ENCODE measurements at regions not wholly inside any gene's neighbourhood (a gene's known extent, or its start where the extent isn't known, plus 50 kb on each side); places are given as distances from the start of the nearest gene placed in this dataset.

GRCh38 chr16:80387318-80387921, 153.4 kb upstream of the DYNLRB2 start:
- DNase-seq (ENCODE audit: low spot score): no peak
- Histone ChIP-seq H3K14ac (ENCODE audit: low read length) (no peak overlapping the region), H4K91ac (ENCODE audit: low read depth, low read length, poor library complexity) (peak overlapping the region; percentile 5), H3K27me3 (ENCODE audit: control insufficient read depth in 3 of 3, insufficient read depth in 3 of 3, low read depth in 1 of 3, low read length in 3 of 3) (no peaks in the 10 kb centered on the region), H3K36me3 (replicated peaks in 1 of 2; ENCODE audit: control insufficient read depth in 2 of 2, insufficient read depth in 2 of 2, low read length in 2 of 2) (no peaks in the 10 kb centered on the region), H3K23ac (ENCODE audit: low read depth, low read length, poor library complexity) (peak overlapping the region; percentile 0), H2BK120ac (ENCODE audit: low read depth, low read length) (no peak overlapping the region), H2BK15ac (ENCODE audit: low read length) (peak overlapping the region; percentile 1), H3K9me3 (replicated peaks in 1 of 2; ENCODE audit: control insufficient read depth in 2 of 2, insufficient read depth in 1 of 2, low read depth in 1 of 2, low read length in 2 of 2) (peaks cover 0 to 2% of the 10 kb centered on the region in 2 donors), H2BK5ac (ENCODE audit: low read length) (peak overlapping the region; percentile 39), H3K4me1 (ENCODE audit: control insufficient read depth in 2 of 2, insufficient read depth in 1 of 2, low read depth in 1 of 2, low read length in 2 of 2) (peaks cover 0 to 14% of the 10 kb centered on the region in 2 donors), H2BK12ac (ENCODE audit: low read length) (peak overlapping the region; percentile 43), H3K4me3 (ENCODE audit: low read length in 2 of 2) (no peak overlapping the region), H3K18ac (ENCODE audit: low read length) (no peak overlapping the region), H3K79me1 (ENCODE audit: low read depth, low read length) (no peaks in the 10 kb centered on the region), H3K27ac (replicated peaks; ENCODE audit: low read length) (no peak overlapping the region), H2AFZ (ENCODE audit: low read length) (no peak overlapping the region), H4K8ac (ENCODE audit: low read depth, low read length) (no peak overlapping the region), H3K9ac (ENCODE audit: low read depth, low read length, poor library complexity) (peak overlapping the region; percentile 7), H3K4me2 (ENCODE audit: insufficient read depth, low read length, poor library complexity, severe bottlenecking) (no peak overlapping the region), H2AK5ac (ENCODE audit: low read depth, low read length) (peak overlapping the region; percentile 74), H3K4ac (ENCODE audit: low read length) (no peak overlapping the region)
- no CpG with 5 or more reads among the region's 15 CpGs for WGBS, 2 donors (ENCODE audit: extremely low coverage in 2 of 2, insufficient read length in 2 of 2, insufficient replicate concordance in 1 of 2)

DNA sequence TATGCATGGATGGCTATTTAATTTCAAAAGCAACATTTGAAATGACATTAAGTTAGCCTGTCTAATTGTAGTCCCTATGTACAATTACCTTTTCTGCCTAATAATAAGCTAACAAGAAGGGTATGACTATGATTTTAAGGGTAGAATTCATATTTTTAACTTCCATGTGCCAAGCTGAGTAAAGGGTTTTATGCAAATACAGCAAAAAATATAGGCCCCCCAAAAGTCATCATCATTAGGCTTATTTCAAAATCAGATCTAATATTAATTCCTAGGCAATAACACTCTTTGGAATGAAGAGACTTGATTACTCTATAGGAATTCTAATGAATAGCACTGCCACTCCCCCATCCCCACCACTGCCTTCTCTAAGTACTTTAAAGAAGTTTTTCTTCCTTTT, 155.9 kb upstream of the DYNLRB2 start:
- H3K36me3 ChIP-seq (replicated peaks in 1 of 2; ENCODE audit: control insufficient read depth in 2 of 2, insufficient read depth in 2 of 2, low read length in 2 of 2): no peaks in the 10 kb centered on the region
- H3K18ac ChIP-seq (ENCODE audit: low read length): no peak overlapping the region
- no peak overlapping the region for H3K4ac ChIP-seq (ENCODE audit: low read length)
- H2BK120ac ChIP-seq (ENCODE audit: low read depth, low read length): no peak overlapping the region
- no peak overlapping the region for H4K91ac ChIP-seq (ENCODE audit: low read depth, low read length, poor library complexity)
- DNase-seq (ENCODE audit: low spot score): no peak
- no peak overlapping the region for H2BK15ac ChIP-seq (ENCODE audit: low read length)
- no peaks in the 10 kb centered on the region for H3K27me3 ChIP-seq (ENCODE audit: control insufficient read depth in 3 of 3, insufficient read depth in 3 of 3, low read depth in 1 of 3, low read length in 3 of 3)
- H3K14ac ChIP-seq (ENCODE audit: low read length): no peak overlapping the region
- no peak overlapping the region for H3K4me2 ChIP-seq (ENCODE audit: insufficient read depth, low read length, poor library complexity, severe bottlenecking)
- no peak overlapping the region for H3K23ac ChIP-seq (ENCODE audit: low read depth, low read length, poor library complexity)
- no peak overlapping the region for H3K4me3 ChIP-seq (ENCODE audit: low read length in 2 of 2)
- no peak overlapping the region for H2BK12ac ChIP-seq (ENCODE audit: low read length)
- no peak overlapping the region for H2AFZ ChIP-seq (ENCODE audit: low read length)
- no peaks in the 10 kb centered on the region for H3K79me1 ChIP-seq (ENCODE audit: low read depth, low read length)
- H3K9ac ChIP-seq (ENCODE audit: low read depth, low read length, poor library complexity): no peak overlapping the region
- no peak overlapping the region for H2AK5ac ChIP-seq (ENCODE audit: low read depth, low read length)
- no peak overlapping the region for H2BK5ac ChIP-seq (ENCODE audit: low read length)
- no peak overlapping the region for H3K27ac ChIP-seq (replicated peaks; ENCODE audit: low read length)
- H4K8ac ChIP-seq (ENCODE audit: low read depth, low read length): no peak overlapping the region
- peaks cover 0 to 18% of the 10 kb centered on the region in 2 donors for H3K4me1 ChIP-seq (ENCODE audit: control insufficient read depth in 2 of 2, insufficient read depth in 1 of 2, low read depth in 1 of 2, low read length in 2 of 2)
- H3K9me3 ChIP-seq (replicated peaks in 1 of 2; ENCODE audit: control insufficient read depth in 2 of 2, insufficient read depth in 1 of 2, low read depth in 1 of 2, low read length in 2 of 2): peaks cover 0 to 2% of the 10 kb centered on the region in 2 donors

GRCh38 chr16:80380514-80380913, 160.3 kb upstream of the DYNLRB2 start:
- H3K27me3 ChIP-seq (ENCODE audit: control insufficient read depth in 3 of 3, insufficient read depth in 3 of 3, low read depth in 1 of 3, low read length in 3 of 3): no peaks in the 10 kb centered on the region
- no peak overlapping the region for H2BK120ac ChIP-seq (ENCODE audit: low read depth, low read length)
- no peak overlapping the region for H4K8ac ChIP-seq (ENCODE audit: low read depth, low read length)
- no peak overlapping the region for H3K27ac ChIP-seq (replicated peaks; ENCODE audit: low read length)
- H4K91ac ChIP-seq (ENCODE audit: low read depth, low read length, poor library complexity): no peak overlapping the region
- no peak overlapping the region for H2AFZ ChIP-seq (ENCODE audit: low read length)
- H3K9me3 ChIP-seq (replicated peaks in 1 of 2; ENCODE audit: control insufficient read depth in 2 of 2, insufficient read depth in 1 of 2, low read depth in 1 of 2, low read length in 2 of 2): no peaks in the 10 kb centered on the region
- no peak overlapping the region for H3K4me2 ChIP-seq (ENCODE audit: insufficient read depth, low read length, poor library complexity, severe bottlenecking)
- no peak overlapping the region for H3K23ac ChIP-seq (ENCODE audit: low read depth, low read length, poor library complexity)
- no CpG with 5 or more reads among the region's 4 CpGs for WGBS, 2 donors (ENCODE audit: extremely low coverage in 2 of 2, insufficient read length in 2 of 2, insufficient replicate concordance in 1 of 2)
- DNase-seq (ENCODE audit: low spot score): no peak
- H2BK5ac ChIP-seq (ENCODE audit: low read length): no peak overlapping the region
- peaks cover 0 to 4% of the 10 kb centered on the region in 2 donors for H3K4me1 ChIP-seq (ENCODE audit: control insufficient read depth in 2 of 2, insufficient read depth in 1 of 2, low read depth in 1 of 2, low read length in 2 of 2)
- no peaks in the 10 kb centered on the region for H3K36me3 ChIP-seq (replicated peaks in 1 of 2; ENCODE audit: control insufficient read depth in 2 of 2, insufficient read depth in 2 of 2, low read length in 2 of 2)
- H3K79me1 ChIP-seq (ENCODE audit: low read depth, low read length): no peaks in the 10 kb centered on the region
- H2BK12ac ChIP-seq (ENCODE audit: low read length): no peak overlapping the region
- no peak overlapping the region for H3K4ac ChIP-seq (ENCODE audit: low read length)
- H3K14ac ChIP-seq (ENCODE audit: low read length): no peak overlapping the region
- no peak overlapping the region for H2AK5ac ChIP-seq (ENCODE audit: low read depth, low read length)
- no peak overlapping the region for H3K9ac ChIP-seq (ENCODE audit: low read depth, low read length, poor library complexity)
- no peak overlapping the region for H2BK15ac ChIP-seq (ENCODE audit: low read length)
- H3K18ac ChIP-seq (ENCODE audit: low read length): peak overlapping the region; percentile 9
- H3K4me3 ChIP-seq (ENCODE audit: low read length in 2 of 2): no peak overlapping the region

DNA sequence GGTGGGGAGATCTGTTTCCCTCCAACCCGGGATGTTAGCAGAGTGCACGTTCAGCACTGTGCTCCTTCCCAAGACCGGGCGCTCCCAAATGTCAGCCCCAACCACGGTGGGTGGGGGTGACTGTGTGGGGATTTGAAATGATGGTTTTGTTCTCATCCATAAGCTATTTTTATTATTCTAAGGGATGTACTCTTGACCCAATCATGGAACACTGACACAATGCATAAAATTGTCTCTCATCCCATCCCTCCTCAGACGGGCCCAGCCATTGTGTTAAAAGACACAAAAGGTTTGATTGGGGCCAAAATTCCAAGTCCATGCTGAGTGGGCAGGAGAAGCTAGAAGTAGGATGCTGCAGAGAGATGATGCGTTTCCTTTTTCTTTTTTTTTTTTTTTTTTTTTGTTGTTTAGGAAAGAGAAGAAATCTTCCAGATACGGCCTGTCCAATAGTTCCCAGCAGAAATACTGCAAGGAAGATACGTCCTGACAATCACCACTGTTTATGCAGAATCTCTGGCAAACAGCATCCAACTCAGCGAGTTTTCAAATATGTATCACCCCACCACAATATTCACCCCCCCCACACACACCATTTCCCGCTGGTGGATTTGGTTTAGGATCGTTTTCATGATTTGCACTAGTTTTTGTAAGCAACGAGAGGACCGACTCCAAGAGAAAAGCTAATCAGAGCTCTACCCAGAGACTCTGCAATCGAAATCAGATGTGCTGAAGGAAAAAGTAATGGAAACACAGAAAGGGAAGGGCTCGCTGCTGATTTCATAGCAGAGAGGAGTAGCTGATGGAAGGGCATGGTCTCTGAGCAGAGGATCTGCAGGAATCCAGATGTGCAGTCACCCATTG, 163.5 kb upstream of the DYNLRB2 start:
- peaks cover 0 to 8% of the 10 kb centered on the region in 2 donors for H3K9me3 ChIP-seq (replicated peaks in 1 of 2; ENCODE audit: control insufficient read depth in 2 of 2, insufficient read depth in 1 of 2, low read depth in 1 of 2, low read length in 2 of 2)
- no peak overlapping the region for H4K8ac ChIP-seq (ENCODE audit: low read depth, low read length)
- no peak overlapping the region for H3K23ac ChIP-seq (ENCODE audit: low read depth, low read length, poor library complexity)
- H2BK120ac ChIP-seq (ENCODE audit: low read depth, low read length): no peak overlapping the region
- H3K36me3 ChIP-seq (replicated peaks in 1 of 2; ENCODE audit: control insufficient read depth in 2 of 2, insufficient read depth in 2 of 2, low read length in 2 of 2): no peaks in the 10 kb centered on the region
- no peak for DNase-seq (ENCODE audit: low spot score)
- no peak overlapping the region for H3K4ac ChIP-seq (ENCODE audit: low read length)
- H3K4me3 ChIP-seq (ENCODE audit: low read length in 2 of 2): no peak overlapping the region
- no peak overlapping the region for H2BK12ac ChIP-seq (ENCODE audit: low read length)
- H3K18ac ChIP-seq (ENCODE audit: low read length): no peak overlapping the region
- no peak overlapping the region for H4K91ac ChIP-seq (ENCODE audit: low read depth, low read length, poor library complexity)
- no peak overlapping the region for H2BK15ac ChIP-seq (ENCODE audit: low read length)
- peaks cover 0 to 4% of the 10 kb centered on the region in 2 donors for H3K4me1 ChIP-seq (ENCODE audit: control insufficient read depth in 2 of 2, insufficient read depth in 1 of 2, low read depth in 1 of 2, low read length in 2 of 2)
- no CpG with 5 or more reads among the region's 16 CpGs for WGBS, 2 donors (ENCODE audit: extremely low coverage in 2 of 2, insufficient read length in 2 of 2, insufficient replicate concordance in 1 of 2)
- no peak overlapping the region for H2AFZ ChIP-seq (ENCODE audit: low read length)
- H3K27ac ChIP-seq (replicated peaks; ENCODE audit: low read length): no peak overlapping the region
- no peak overlapping the region for H3K9ac ChIP-seq (ENCODE audit: low read depth, low read length, poor library complexity)
- H3K27me3 ChIP-seq (ENCODE audit: control insufficient read depth in 3 of 3, insufficient read depth in 3 of 3, low read depth in 1 of 3, low read length in 3 of 3): no peaks in the 10 kb centered on the region
- H3K79me1 ChIP-seq (ENCODE audit: low read depth, low read length): no peaks in the 10 kb centered on the region
- no peak overlapping the region for H2BK5ac ChIP-seq (ENCODE audit: low read length)
- H3K14ac ChIP-seq (ENCODE audit: low read length): no peak overlapping the region
- H3K4me2 ChIP-seq (ENCODE audit: insufficient read depth, low read length, poor library complexity, severe bottlenecking): no peak overlapping the region
- H2AK5ac ChIP-seq (ENCODE audit: low read depth, low read length): no peak overlapping the region

All from neuronal stem cell (in vitro differentiated cells).